ENCODE measurements at regions not wholly inside any gene's neighbourhood (a gene's known extent, or its start where the extent isn't known, plus 50 kb on each side); places are given as distances from the start of the nearest gene placed in this dataset.
"Not testable (repeated sequence)": the region's sequence is repeated elsewhere in the genome, so short reads cannot be mapped to it uniquely, and the experiment has no call there.

DNA sequence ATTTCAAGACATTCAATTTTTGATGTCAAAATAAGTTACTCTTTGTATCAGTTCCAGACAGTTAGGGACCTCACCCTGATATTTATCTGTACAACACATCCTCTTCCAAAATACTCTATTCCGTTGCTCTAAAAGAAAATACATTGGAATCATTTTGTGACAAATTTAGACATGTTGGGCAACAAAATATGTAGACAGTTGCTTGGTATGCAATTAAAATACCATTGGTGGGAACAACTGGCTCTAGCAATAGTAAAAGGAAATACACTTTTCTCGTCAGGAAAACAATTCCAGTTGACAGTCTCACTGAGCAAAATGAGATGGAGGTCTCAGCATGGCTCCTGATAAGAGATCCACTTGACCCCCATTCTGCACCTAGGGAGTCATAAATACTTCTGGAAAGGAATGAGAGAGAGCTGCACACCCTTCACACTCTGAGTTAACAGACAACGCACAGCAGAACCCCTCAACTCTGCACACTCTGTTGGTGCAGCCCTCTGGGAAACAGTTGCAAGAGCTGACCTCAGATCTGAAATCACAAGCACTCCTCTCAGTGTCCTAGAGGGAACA lies 171.3 kb upstream of the NT5E start:
- DNase-seq (ENCODE audit: low read depth) = no peak

DNA sequence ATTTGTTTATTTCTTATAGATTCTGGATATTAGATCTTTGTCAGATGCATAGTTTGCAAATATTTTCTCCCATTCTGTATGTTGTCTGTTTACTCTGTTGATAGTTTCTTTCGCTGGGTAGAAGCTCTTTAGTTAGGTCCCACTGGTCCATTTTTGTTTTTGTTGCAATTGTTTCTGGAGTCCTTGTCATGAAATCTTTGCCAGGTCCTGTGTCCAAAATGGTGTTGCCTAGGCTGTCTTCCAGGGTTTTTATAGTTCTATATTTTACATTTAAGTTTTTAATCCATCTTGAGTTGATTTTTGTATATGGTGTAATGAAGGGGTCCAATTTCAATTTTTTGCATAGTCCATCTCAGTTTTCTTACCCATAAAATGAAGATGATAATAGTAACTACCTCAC lies 173.9 kb upstream of the NT5E start:
- not testable (repeated sequence) for DNase-seq (ENCODE audit: low read depth)

DNA sequence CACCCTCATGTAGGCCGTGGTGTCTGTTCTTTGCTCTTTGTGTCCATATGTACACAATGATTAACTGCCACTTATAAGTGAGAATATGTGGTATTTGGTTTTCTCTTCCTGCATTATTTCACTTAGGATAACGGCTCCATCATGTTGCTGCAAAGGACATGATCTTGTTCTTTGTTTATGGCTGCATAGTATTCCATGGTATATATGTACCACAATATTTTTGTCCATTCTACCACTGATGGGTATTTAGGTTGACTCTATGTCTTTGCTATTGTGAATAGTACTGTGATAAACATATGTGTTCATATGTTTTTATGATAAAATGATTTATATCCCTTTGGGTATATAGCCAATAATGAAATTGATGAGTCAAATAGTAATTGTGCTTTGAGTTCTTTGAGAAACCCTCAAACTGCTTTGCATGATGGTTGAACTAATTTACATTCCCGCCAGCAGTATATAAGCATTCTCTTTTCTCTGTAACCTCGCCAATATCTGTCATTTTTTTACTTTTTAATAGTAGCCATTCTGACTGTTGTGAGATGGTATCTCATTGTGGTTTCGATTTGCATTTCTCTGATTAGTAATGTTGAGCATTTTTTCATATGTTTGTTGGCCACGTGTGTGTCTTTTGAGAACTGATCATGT lies 174.4 kb upstream of the NT5E start:
- DNase-seq (ENCODE audit: low read depth) = no peak

DNA sequence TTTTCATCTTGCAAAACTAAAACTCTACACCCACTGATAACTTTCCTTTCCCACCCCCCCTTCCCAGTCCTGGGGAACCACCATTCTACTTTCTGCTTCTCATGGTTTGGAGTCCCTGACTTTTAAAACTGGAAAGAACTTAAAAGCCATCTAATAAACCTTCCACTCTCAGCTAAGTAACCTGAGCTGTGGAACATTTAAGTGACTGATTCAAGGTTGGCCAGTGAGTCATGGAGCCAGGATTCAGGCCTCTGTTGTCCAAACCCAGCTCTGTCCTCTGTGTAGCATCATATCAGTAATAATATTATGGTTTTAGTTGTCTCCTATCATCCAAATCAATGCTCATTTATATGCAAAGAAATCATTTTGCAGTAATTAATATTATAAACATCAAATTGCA lies 176.0 kb upstream of the NT5E start:
- DNase-seq (ENCODE audit: low read depth) = no peak

DNA sequence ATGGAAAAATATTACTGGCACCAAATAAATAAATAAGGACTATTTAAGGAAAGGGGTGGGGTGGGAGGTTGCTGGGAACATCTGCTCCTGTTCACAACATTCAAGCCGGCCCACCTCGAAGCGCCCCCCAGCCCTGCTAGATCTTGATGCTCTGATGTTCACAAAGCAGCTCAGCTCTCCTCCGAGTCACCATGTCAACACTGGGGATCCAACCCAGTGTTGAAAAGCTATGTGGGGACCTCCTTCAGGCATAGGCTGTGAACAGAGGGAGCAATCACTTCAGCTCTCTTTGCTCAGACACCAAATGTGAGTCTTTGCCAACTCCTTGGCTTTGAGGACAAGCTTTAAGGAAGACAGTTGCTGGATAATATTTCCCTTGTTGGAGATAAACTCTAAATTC lies 176.8 kb upstream of the NT5E start:
- DNase-seq (ENCODE audit: low read depth) = no peak

DNA sequence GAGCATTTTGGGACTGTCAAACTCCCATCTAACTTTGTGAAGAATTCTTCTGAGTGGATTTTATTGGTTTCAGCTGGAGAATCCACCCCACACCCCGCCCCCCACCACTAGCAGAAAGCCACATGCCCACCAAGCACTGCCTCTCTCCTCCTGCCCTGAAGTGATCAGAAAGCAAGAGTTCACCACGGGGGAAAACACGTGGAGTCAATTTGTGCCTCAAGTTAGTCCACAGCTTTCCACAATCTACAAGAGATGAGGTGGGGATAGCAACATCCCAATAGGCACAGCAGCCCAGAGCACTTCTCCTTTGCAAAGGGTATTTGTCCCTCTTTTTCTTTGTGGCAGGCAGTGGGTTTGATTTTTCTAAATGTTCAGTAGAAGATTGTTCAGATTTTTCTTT lies 177.3 kb upstream of the NT5E start:
- DNase-seq (ENCODE audit: low read depth) = no peak

DNA sequence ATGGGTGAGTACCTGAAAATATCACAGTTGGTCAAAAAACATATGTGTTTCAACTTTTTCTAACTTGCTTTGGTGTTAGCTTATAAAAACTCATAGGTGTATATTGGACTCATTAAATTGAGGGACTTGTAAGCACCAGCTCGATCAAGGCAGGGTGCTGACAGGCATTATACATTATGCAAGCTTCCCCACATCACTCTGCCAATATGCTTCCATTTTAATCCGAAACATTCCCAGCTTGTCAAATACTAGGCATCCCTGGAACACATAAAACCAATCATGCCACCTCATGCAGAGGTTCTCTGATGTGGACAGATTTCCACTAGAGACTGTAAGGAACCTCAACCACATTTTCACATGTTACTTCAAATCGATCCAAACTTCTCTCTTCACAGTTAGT lies 187.3 kb upstream of the NT5E start:
- DNase-seq (ENCODE audit: low read depth) = no peak

DNA sequence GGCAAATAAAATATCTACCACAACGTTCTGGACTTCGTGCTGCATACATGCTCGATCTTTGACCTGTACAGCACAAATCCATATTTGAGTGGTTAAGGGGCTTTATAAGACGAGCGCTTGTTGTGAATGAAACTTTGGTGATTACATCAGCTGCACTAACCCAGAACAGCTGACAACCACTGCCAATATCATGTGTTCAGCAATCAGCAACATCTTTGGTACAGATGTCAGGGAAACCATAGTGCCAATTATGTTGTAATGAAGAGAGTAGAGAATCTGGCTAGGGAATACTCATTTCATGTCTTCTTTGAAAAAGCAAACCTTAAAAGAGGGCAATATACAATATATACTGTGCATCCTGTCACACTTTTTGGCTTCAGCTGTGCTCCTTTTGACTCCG lies 188.6 kb upstream of the NT5E start:
- no peak for DNase-seq (ENCODE audit: low read depth)

DNA sequence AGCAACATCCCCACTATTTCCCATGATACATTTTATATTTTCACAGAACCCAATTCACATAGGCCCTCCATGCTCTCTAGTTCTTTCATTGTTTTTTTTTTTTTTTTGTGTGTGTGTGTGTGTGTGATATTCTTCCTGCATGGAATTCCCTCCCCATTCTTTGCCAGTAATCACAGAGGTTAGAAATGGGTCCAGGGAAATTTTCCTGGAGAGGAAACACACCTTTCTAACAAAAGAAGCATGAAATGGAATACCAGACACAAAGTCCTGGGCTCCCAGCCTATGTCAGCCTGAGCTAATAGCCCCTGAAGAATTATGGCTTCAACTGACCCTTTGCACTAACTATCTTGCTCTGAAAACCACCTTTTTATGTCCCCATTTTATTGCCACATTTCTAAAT lies 194.2 kb upstream of the NT5E start:
- DNase-seq (ENCODE audit: low read depth) = no peak

DNA sequence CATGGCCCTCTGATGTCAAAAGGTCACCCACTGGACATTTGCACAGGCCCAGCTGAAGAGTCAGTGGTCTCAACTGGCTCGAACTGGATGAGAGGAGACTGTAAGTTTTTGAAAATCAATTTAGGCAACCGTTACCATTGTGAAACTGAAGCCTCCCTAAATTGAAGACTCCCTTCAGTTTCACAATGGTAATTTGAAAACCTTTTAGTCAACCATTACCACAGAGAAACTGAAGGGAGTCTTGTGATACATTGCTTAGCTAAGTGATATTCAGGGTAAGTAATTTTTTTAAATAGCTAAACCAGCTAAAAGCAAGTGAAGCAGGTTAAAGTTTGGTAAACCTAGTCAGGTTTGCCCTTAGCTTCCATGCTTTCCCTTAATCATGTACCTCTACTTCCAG lies 197.3 kb upstream of the NT5E start:
- DNase-seq (ENCODE audit: low read depth) = no peak

DNA sequence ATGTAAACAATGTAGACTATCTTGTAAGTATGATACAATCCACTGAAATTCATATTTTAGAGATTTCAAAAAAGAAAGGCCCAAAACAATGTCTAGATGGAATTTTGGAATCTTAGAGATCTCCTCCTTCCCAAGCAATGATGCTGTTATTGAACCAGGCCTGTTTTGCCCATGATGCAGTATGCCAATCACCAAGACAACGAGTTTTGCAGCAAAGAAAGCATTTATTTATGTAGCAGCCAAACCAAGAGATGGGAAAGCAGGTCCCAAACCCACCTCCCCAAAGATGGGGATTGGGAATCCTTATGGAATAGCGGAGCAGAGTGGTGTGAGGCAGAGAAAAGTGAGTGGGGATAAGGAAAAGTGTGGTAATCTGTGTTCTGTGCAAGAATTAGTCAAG lies 197.8 kb upstream of the NT5E start:
- no peak for DNase-seq (ENCODE audit: low read depth)

DNA sequence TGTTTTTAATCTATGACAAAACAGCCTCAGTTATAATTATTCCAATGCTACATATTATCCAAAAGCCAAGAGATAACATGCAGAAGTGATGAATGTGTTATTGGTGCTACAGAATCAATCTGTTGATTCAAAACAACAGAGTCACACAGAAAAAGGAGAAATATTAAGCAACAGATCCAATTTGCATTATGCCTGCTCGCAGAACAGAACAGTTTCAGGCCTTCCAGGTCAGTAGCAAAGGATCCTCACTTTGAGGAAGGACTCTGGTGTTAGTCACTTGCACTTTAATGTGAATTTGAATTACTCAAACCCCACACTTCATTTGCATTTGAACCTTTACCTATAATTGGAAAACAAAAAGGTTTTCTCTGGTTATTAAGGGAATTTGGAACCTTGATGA lies 198.6 kb upstream of the NT5E start:
- DNase-seq (ENCODE audit: low read depth) = no peak

DNA sequence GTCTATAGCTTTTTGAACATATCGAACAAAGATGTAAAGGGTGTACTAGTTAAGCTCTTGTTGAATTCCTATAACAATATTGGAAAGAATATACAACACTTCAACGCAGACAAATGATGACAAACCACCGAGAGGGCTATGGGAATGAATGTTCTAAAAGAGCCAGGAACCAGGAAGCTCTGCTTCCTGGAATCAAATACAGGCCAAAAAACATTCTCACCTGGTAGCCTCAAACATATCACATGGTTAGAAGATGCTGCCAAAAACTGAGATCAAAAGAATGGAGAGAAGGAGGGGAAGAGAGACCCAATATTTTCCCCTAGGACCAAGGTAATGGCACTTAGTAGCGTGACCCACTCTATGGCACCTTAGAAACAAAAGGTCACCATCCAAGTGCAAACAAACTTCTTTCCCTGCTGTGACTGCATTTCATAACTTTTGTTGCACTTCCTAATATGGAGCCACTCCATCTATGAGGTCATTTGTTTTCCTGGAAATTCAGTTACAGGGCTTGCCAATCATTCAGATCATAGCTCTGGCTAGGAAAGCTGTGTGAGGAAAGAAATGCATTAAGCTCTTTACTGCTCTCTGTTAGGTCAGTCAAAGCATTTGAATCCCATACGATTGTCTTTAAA lies 199.2 kb upstream of the NT5E start:
- no peak for DNase-seq (ENCODE audit: low read depth)

DNA sequence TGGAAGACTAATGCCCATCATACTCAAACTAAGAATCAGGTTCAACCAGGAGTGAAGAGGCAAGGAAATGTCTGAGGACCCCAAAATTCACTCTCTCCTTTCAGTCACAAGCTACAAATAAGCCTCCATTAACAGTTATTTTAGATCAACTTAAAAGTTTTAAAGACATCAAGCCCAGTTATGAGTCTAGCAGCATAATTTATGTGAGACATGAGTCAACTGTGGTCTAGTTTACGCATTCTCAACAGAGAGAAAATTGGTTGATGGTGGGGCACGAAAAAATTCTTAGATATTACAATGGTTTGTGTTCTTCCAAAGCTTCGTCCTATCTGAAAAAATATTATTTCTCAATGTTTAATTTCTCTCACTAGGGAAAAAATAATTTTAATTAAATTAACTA lies 204.9 kb upstream of the NT5E start:
- no peak for DNase-seq (ENCODE audit: low read depth)

DNA sequence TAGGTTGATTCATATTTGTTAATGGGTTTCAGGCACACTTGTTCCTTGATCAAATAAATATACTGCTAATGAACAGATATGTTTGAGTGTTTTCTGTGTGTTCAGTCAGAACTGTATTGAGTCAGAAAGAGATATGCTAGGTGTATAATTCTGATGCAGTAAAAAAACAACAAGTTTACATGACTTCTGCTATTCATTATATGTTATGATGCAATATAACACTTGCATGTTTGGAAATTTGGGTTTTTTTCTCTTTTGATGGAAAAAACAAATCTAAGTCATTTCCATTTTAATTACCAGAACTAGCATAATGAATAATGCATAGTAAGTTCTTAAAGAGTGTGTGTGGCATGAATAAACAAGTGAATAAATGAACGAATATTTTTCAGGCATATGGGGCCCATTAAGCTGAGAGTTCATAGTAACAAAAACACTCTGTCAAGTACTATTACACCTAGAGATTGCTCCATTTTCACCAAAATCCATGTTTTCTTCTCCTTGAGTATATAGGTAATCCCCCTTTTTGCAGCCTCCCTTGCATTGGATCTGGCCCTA lies 208.3 kb upstream of the NT5E start:
- DNase-seq (ENCODE audit: low read depth) = no peak

DNA sequence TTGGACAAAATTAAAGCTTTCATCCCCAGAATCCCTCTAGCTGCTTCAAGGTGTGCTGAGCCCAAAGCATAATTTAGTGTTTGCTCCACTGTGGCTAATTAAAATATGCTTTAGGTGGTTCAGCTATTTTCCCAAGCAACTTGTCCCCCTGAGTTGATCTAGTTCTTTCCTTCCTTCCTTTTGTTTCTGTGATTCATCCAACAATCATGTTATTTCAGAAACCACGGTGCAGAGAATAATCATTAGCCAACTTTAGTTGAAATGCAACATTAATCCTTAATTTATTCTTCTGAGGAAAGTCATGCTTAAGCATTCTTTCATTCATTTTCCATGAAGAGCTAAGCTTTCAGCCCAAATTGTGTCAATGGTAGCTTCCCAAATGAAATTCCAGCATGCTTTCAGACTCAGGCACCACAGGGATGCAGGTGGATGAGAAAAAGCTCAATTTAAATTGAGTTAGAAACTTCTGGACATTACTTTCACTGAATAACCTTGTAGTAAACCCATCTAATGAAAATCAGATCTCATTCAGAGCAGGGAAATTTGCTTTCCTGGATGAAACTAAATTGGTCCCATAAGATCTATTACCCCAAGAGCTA lies 209.0 kb upstream of the NT5E start:
- no peak for DNase-seq (ENCODE audit: low read depth)

DNA sequence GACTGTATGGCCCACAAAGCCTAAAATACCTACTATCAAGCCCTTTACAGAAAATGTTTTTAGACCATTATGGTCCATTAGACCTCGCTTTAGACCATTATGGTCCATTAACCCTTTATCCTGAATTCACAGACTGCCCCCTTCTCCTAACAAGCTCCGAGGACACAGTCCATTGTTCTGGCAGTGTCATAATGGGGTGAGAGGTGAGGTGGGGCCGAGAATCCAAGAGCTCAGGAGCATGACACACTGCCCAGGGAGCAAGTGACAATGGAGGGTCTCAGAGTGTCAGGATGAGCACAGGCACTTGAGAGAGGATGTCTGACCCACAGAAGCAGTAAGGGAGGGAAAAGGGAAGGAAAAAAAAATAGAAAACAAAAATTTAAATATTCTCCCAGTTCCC lies 212.4 kb upstream of the NT5E start:
- no peak for DNase-seq (ENCODE audit: low read depth)

DNA sequence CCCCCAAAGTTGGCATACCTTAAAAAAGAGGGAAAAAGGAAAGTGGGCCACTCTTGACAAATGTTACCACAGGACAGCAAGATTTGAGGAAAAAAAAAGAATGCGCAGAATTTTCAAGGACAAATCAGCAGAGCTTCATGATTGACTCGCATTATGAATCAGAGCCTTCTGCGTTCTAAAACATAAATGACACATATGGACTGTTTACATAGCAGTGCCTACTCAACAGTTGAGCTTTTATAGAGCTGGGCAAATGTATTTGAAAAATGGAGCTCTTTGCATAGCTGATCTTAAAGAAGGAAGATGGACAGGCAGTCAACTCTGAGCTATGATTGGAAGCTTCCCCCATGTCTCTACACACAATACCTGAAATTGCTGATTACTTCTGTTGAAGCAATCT lies 213.2 kb upstream of the NT5E start:
- no peak for DNase-seq (ENCODE audit: low read depth)

DNA sequence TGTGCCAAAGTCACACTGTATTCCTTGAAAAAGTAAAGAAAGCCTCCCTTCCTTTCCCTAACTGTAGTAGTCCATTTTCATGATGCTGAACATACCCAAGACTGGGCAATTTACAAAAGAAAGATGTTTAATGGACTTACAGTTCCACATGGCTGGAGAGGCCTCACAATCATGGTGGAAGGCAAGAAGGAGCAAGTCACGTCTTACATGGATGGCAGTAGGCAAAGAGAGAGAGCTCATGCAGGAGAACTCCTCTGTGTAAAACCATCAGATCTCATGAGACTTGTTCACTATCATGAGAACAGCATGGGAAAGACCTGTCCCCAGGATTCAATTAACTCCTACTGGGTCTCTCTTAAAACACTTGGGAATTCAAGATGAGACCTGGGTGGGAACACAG lies 222.5 kb upstream of the NT5E start:
- DNase-seq (ENCODE audit: low read depth) = not testable (repeated sequence)

DNA sequence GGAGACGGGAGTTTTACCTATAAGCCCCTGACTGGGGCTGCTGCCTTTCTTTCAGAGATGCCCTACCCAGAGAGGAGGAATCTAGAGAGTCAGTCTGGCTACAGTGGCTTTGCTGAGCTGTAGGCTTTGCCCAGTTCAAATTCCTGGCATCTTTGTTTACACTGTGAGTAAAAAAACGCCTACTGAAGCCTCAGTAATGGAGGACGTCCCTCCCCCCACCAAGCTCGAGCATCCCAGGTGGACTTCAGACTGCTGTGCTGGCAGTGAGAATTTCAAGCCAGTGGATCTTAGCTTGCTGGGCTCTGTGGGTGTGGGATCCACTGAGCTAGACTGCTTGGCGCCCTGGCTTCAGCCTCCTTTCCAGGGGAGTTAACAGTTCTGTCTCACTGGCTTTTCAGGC lies 237.1 kb upstream of the NT5E start:
- not testable (repeated sequence) for DNase-seq (ENCODE audit: low read depth)

DNA sequence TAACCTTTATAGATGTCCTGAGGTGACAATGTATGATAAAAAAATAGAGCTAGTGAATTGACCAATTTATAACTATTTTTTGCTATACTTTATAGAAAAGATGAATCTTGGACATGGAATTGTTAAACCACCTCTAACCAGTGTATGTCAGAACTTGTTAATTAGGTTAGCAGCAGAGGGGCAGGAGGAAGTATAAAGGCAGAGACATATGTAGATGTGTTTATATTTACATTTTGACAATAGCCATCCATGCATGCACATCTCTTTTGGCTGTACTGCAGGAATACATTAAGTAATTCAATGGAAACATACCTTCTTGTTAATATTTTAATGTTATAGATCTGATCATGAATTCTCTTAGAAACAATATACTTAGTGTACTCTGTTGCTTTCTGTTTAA lies 254.6 kb upstream of the NT5E start:
- DNase-seq (ENCODE audit: low read depth) = no peak

DNA sequence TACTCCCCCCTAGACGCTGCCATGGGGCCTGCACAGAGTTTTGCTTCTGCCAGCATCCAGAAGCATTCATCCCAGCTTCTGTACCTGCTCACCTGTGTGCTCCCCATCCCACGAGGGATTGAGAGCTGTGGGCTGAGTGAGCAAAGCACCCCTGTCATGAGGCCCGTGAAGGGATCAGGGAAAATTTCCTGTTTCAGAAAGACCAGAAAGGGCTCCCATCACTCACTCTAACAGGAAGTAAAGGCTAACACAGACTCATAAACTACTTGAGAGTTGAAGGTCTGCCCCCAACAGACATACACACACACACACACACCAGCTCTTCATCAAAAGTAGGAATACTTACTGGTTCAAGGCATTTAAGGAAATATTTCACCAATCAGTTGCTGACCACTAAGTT lies 256.5 kb upstream of the NT5E start:
- DNase-seq (ENCODE audit: low read depth) = no peak

DNA sequence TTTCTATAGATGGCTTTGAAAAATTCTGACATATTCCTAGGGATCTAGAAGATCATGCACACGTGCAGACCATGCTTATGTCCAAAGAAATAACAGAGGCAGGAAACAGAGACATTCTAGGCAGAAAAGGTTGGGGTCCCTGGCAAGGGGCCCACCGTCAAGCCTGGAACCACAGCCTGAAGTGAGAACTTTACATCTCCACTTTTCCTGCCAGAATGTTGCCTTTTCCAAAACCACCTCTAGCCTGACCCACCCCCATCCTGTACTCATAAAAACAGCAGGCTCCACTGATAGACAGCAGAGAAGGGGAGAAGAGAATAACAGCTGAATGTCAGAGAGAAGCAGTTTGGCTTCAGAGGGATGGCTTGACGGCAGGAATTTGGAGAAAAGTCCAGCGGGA lies 257.3 kb upstream of the NT5E start:
- DNase-seq (ENCODE audit: low read depth) = no peak

Data from activated gamma-delta T cell treated with anti-CD3 and anti-CD28 coated beads, Interleukin-2, amount 50 U/mL, for 16 hours (primary cell).